Endothelial cell of umbilical vein (primary cell): ENCODE measurements at regions not wholly inside any gene's neighbourhood (a gene's known extent, or its start where the extent isn't known, plus 50 kb on each side); places are given as distances from the start of the nearest gene placed in this dataset.

Experiments
- BruUV-seq: library from RNA; stranded (reverse); fragments of 400-500 nt; replicated peaks from 2 replicates; lab custom pipeline; 2021; lab: Mats Ljungman, UMichigan
- CTCF ChIA-PET: fragments of 300-600, 350-600 bp; sonication (Branson Sonifier 250); formaldehyde crosslinking; loops from one replicate; lab custom pipeline; 2021; ENCODE audit warnings: antibody characterized with exemption, inconsistent platforms; lab: Charles Lee
- POLR2A ChIA-PET: fragments of 300-600, 350-600 bp; sonication (Branson Sonifier 250); formaldehyde crosslinking; loops from one replicate; lab custom pipeline; 2021; ENCODE audit warnings: antibody characterized with exemption, inconsistent platforms; lab: Charles Lee
- DNase-seq: peaks from one replicate; pipeline ENCODE4 v3.0.0-alpha.2; 2011; ENCODE audit warnings: low read depth, low spot score
- FAIRE-seq: peaks from 2 replicates; lab custom pipeline; 2011; peaks lifted over from hg19 to GRCh38; lab: Jason Lieb, UNC
- H2AFZ ChIP-seq: 2 replicates; pipeline ENCODE4 v1.6.0; 2012; ENCODE audit warnings: low read depth, low read length, control low read depth, inconsistent platforms
- H3K27ac ChIP-seq: 2 replicates; pipeline ENCODE4 v1.5.1; 2011; ENCODE audit warnings: low read depth, mild to moderate bottlenecking, control low read depth, low read length, moderate library complexity; ENCODE audit not compliant: insufficient read depth
- H3K27me3 ChIP-seq, 2 experiments: 2 replicates each; pipeline versions ENCODE4 v1.6.0 to v1.6.1; 2011; ENCODE audit warnings: low read length in 2 of 2, mixed read lengths in 1 of 2; ENCODE audit not compliant: control insufficient read depth in 2 of 2, insufficient read depth in 2 of 2
- H3K36me3 ChIP-seq, 2 experiments: 2 replicates in 1 of 2; 3 replicates in 1 of 2; pipeline ENCODE4 v1.5.1; 2011; ENCODE audit warnings: low read length in 2 of 2, mild to moderate bottlenecking in 1 of 2, moderate library complexity in 1 of 2; ENCODE audit not compliant: control insufficient read depth in 2 of 2, insufficient read depth in 2 of 2; ENCODE audit errors: extremely low read depth in 1 of 2
- H3K4me1 ChIP-seq: 3 replicates; pipeline ENCODE4 v1.5.1; 2011; ENCODE audit warnings: mild to moderate bottlenecking, low read length; ENCODE audit not compliant: control insufficient read depth, insufficient read depth; ENCODE audit errors: extremely low read depth
- H3K4me2 ChIP-seq: 2 replicates; pipeline ENCODE4 v1.6.1; 2011; ENCODE audit warnings: low read length, control low read depth, mixed read lengths; ENCODE audit not compliant: insufficient read depth
- H3K4me3 ChIP-seq, 3 experiments: fragments of 200-600 bp in 1 of 3; sonication (generic), shearing (Covaris generic) in 1 of 3; replicated peaks in 1 of 3; 2 replicates each; pipeline ENCODE4 v1.5.1; 2011 to 2016; ENCODE audit warnings: control low read depth in 3 of 3, low read length in 3 of 3, mild to moderate bottlenecking in 2 of 3, inconsistent platforms in 1 of 3, low read depth in 1 of 3, moderate library complexity in 1 of 3; ENCODE audit not compliant: insufficient read depth in 1 of 3
- H3K79me2 ChIP-seq: 2 replicates; pipeline ENCODE4 v1.6.0; 2012; ENCODE audit warnings: low read length, inconsistent platforms; ENCODE audit not compliant: control insufficient read depth, insufficient read depth
- H3K9ac ChIP-seq: replicated peaks from 2 replicates; pipeline ENCODE3; 2011; ENCODE audit warnings: low read length, control low read depth; ENCODE audit not compliant: insufficient read depth; ENCODE audit errors: extremely low read depth
- H3K9me1 ChIP-seq: replicated peaks from 3 replicates; pipeline ENCODE4 v1.6.0; 2011; ENCODE audit warnings: mild to moderate bottlenecking, low read length; ENCODE audit not compliant: control insufficient read depth, insufficient read depth; ENCODE audit errors: extremely low read depth
- H3K9me3 ChIP-seq: replicated peaks from 2 replicates; pipeline ENCODE4 v1.5.1; 2012; ENCODE audit warnings: low read length, inconsistent platforms; ENCODE audit not compliant: control insufficient read depth, insufficient read depth
- H4K20me1 ChIP-seq: replicated peaks from 2 replicates; pipeline ENCODE3; 2011; ENCODE audit warnings: mild to moderate bottlenecking, low read length; ENCODE audit not compliant: control insufficient read depth, insufficient read depth; ENCODE audit errors: extremely low read depth
- EZH2 ChIP-seq: IDR thresholded peaks from 2 replicates; pipeline ENCODE4 v1.6.1; 2012; ENCODE audit warnings: borderline replicate concordance, low read depth, mild to moderate bottlenecking, moderate library complexity, low read length, inconsistent platforms; ENCODE audit not compliant: severe bottlenecking
- FOS ChIP-seq: IDR thresholded peaks from 2 replicates; pipeline ENCODE4 v1.6.1; 2011; ENCODE audit warnings: mild to moderate bottlenecking, low read length, moderate library complexity, borderline replicate concordance; ENCODE audit not compliant: insufficient read depth
- GATA2 ChIP-seq: IDR thresholded peaks from 2 replicates; pipeline ENCODE4 v1.7.0; 2011; ENCODE audit warnings: low read depth, mild to moderate bottlenecking, moderate library complexity, mixed read lengths, low read length; ENCODE audit not compliant: insufficient read length, insufficient read depth
- JUN ChIP-seq: IDR thresholded peaks from 2 replicates; pipeline ENCODE4 v1.6.1; 2011; ENCODE audit warnings: borderline replicate concordance, low read depth; ENCODE audit not compliant: insufficient read length, insufficient read depth
- MYC ChIP-seq: IDR thresholded peaks from one replicate; pipeline ENCODE4 v1.6.1; 2011; ENCODE audit warnings: mild to moderate bottlenecking, low read depth, low read length
- POLR2A ChIP-seq: IDR thresholded peaks from 2 replicates; pipeline ENCODE4 v1.6.1; 2012; ENCODE audit warnings: low read depth, mild to moderate bottlenecking, control low read depth, low read length
- POLR2AphosphoS5 ChIP-seq: IDR thresholded peaks from 2 replicates; pipeline ENCODE4 v1.6.1; 2012; ENCODE audit warnings: low read depth, mild to moderate bottlenecking, control low read depth, low read length, moderate library complexity; ENCODE audit not compliant: insufficient read depth
- dilution Hi-C: fragments of 300-500 bp; cut with MboI; formaldehyde crosslinking; loops from one replicate; pipeline ENCODE4 v1.15.0; 2019; ENCODE audit warnings: low sequenced_read_pairs; ENCODE audit not compliant: extremely low pct_ligation_motif_present
- intact Hi-C: fragments of 100-400 bp; cut with micrococcal nuclease; formaldehyde crosslinking; loops from one replicate; pipeline ENCODE4 v1.10.0; 2022
- TF ChIP-seq, protein P1 (sequence below), 2 donors: IDR thresholded peaks; 1 replicate in 1 of 2; 2 replicates in 1 of 2; pipeline ENCODE4 v1.5.1; 2011; ENCODE audit warnings: low read length in 2 of 2, mild to moderate bottlenecking in 2 of 2, moderate library complexity in 2 of 2, control low read depth in 1 of 2, inconsistent platforms in 1 of 2, low read depth in 1 of 2; ENCODE audit not compliant: insufficient read depth in 1 of 2; ENCODE audit errors: extremely low read depth in 1 of 2
- TF ChIP-seq, protein P2 (sequence below): IDR thresholded peaks from 2 replicates; pipeline ENCODE4 v1.6.1; 2011; ENCODE audit not compliant: insufficient read depth, insufficient read length

DNA sequence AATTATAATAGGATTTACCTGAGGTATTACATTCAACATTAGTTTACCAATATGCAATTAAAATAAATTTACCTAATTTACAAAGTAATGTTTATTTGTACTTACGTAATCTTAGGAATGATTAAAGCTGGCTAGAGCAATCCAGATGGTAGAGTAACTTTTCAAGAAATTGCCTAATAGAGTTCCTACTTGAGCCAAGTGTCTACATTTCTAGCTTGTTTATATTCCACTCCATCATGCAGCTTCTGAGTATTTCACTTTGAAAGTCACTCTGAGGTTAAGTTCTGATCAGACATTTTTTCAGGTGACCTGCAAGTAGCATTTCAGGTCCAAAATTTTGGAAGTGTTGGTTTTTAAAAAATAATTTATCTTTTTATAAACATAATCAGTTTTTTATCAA lies 1080.7 kb downstream of the TRHDE start:
- Histone ChIP-seq H3K27me3 (no peaks in the 10 kb centered on the region), H3K4me2 (no peak overlapping the region), H3K27ac (no peak overlapping the region), H3K79me2 (no peaks in the 10 kb centered on the region), H3K9me1 (no peaks in the 10 kb centered on the region), H3K9ac (no peak overlapping the region), H3K9me3 (peaks cover 2% of the 10 kb centered on the region), H2AFZ (no peak overlapping the region), H3K4me1 (no peaks in the 10 kb centered on the region), H3K36me3 (no peaks in the 10 kb centered on the region), H3K4me3 (no peak overlapping the region), H4K20me1 (no peaks in the 10 kb centered on the region)
- DNase-seq: no peak
- CTCF ChIA-PET: no interaction called here
- intact Hi-C loops: no loop called here
- POLR2A ChIA-PET: no interaction called here
- dilution Hi-C loops: no loop called here
- no TSS peak for BruUV-seq
- TF ChIP-seq POLR2A (no peak), POLR2AphosphoS5 (no peak), EZH2 (no peak), MYC (no peak)
- TF ChIP-seq, protein P1, sequence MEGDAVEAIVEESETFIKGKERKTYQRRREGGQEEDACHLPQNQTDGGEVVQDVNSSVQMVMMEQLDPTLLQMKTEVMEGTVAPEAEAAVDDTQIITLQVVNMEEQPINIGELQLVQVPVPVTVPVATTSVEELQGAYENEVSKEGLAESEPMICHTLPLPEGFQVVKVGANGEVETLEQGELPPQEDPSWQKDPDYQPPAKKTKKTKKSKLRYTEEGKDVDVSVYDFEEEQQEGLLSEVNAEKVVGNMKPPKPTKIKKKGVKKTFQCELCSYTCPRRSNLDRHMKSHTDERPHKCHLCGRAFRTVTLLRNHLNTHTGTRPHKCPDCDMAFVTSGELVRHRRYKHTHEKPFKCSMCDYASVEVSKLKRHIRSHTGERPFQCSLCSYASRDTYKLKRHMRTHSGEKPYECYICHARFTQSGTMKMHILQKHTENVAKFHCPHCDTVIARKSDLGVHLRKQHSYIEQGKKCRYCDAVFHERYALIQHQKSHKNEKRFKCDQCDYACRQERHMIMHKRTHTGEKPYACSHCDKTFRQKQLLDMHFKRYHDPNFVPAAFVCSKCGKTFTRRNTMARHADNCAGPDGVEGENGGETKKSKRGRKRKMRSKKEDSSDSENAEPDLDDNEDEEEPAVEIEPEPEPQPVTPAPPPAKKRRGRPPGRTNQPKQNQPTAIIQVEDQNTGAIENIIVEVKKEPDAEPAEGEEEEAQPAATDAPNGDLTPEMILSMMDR (IDR thresholded peaks at IDR 0.05; ENCODE audit: extremely low read depth in 1 of 2, insufficient read depth in 1 of 2, low read depth in 1 of 2, low read length in 2 of 2): no peak
- FAIRE-seq: no peak

DNA sequence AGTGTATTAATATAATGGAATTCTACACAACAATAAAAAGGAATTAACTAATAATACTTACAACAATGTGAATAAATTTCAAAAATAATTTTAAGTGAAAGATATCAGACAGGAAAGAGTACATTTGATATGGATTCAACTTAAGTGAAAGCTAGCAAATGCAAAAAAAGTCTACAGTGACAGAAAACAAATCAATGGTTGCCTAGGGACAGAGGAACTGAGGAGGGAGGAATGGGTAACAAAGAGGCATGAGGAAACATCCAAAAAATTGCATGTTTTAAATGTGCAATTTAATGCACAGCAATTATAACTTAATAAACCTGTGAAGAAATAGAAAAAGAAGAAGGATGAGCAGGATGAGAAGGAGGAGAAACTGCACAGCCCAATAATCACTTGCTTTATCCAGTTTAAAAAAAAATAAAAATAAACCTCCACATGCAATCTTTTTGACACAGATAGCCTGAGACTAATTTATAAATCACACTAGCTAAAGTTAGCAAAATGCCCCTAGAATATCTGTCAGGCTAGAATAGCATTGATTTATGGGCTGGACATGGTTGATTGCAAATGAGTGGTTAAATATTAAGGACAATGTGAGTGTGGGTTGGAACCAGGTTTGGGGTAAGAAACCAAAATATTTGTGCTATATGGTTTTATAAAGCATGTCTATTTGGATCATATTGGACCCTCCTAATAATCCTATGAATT lies 1089.1 kb downstream of the TRHDE start:
- BruUV-seq: no TSS peak
- Histone ChIP-seq H4K20me1 (no peaks in the 10 kb centered on the region), H3K4me3 (no peak overlapping the region), H3K79me2 (no peaks in the 10 kb centered on the region), H3K9me3 (no peaks in the 10 kb centered on the region), H3K4me2 (no peak overlapping the region), H3K9ac (no peak overlapping the region), H3K4me1 (no peaks in the 10 kb centered on the region), H3K27ac (no peak overlapping the region), H3K36me3 (no peaks in the 10 kb centered on the region), H3K9me1 (no peaks in the 10 kb centered on the region), H3K27me3 (no peaks in the 10 kb centered on the region), H2AFZ (no peak overlapping the region)
- no peak for DNase-seq
- intact Hi-C loops: no loop called here
- dilution Hi-C loops: no loop called here
- no peak for FAIRE-seq
- CTCF ChIA-PET: no interaction called here
- no peak for TF ChIP-seq GATA2
- no peak for TF ChIP-seq MYC
- TF ChIP-seq, protein P2, sequence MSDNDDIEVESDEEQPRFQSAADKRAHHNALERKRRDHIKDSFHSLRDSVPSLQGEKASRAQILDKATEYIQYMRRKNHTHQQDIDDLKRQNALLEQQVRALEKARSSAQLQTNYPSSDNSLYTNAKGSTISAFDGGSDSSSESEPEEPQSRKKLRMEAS: no peak
- no peak for TF ChIP-seq EZH2
- TF ChIP-seq JUN: no peak
- no peak for TF ChIP-seq POLR2AphosphoS5
- TF ChIP-seq, protein P1 (IDR thresholded peaks at IDR 0.05; ENCODE audit: extremely low read depth in 1 of 2, insufficient read depth in 1 of 2, low read depth in 1 of 2, low read length in 2 of 2): no peak
- no peak for TF ChIP-seq POLR2A
- no peak for TF ChIP-seq FOS
- POLR2A ChIA-PET: no interaction called here
